Prostate gland (tissue), 2 donors: ENCODE measurements at regions not wholly inside any gene's neighbourhood (a gene's known extent, or its start where the extent isn't known, plus 50 kb on each side); places are given as distances from the start of the nearest gene placed in this dataset.
"Not testable (repeated sequence)": the region's sequence is repeated elsewhere in the genome, so short reads cannot be mapped to it uniquely, and the experiment has no call there.

Experiments used
- CTCF ChIP-seq, 4 experiments: fragments of 200-600 bp in 2 of 4; fragments of 450-650 bp in 2 of 4; sonication (generic) in 2 of 4; IDR thresholded peaks; 1 replicate in 3 of 4; 2 replicates in 1 of 4; pipeline ENCODE4 v1.5.1; 2016 to 2019; ENCODE audit warnings: antibody characterized with exemption in 4 of 4, mild to moderate bottlenecking in 2 of 4, moderate library complexity in 2 of 4
- POLR2A ChIP-seq: fragments of 450-650 bp; IDR thresholded peaks from one replicate; pipeline ENCODE4 v1.6.1; 2016; ENCODE audit warnings: antibody characterized with exemption, mild to moderate bottlenecking

DNA sequence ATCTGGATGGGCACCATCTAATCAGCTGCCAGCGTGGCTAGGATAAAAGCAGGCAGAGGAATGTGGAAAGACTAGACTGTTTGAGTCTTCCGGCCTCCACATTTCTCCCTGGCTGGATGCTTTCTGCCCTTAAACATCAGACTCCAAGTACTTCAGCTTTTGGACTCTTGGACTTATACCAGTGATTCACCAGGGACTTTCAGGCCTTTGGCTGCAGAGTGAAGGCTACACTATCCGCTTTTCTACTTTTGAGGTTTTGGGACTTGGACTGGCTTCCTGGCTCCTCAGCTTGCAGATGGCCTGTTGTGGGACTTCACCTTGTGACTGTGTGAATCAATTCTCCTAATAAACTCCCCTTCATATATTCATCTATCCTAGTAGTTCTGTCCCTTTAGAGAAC lies 88.5 kb upstream of the NEGR1 start:
- not testable (repeated sequence) for TF ChIP-seq CTCF (IDR thresholded peaks at IDR 0.05); POLR2A
